ENCODE measurements at regions not wholly inside any gene's neighbourhood (a gene's known extent, or its start where the extent isn't known, plus 50 kb on each side); places are given as distances from the start of the nearest gene placed in this dataset.

- DNase-seq (ENCODE audit: low spot score) (no peak), ATAC-seq (ENCODE audit: low FRiP score) (peak; percentile 48)
- TF ChIP-seq CTCF (IDR thresholded peaks at IDR 0.05): no peak
Measured at GRCh38 chr9:81522716-81523551, 166.4 kb downstream of the TLE1 start.

- DNase-seq (ENCODE audit: low spot score) (no peak), ATAC-seq (ENCODE audit: low FRiP score) (no peak)
- no peak for TF ChIP-seq CTCF (IDR thresholded peaks at IDR 0.05)
Measured at GRCh38 chr9:81521892-81522291, 167.5 kb downstream of the TLE1 start.

GRCh38 chr9:81519816-81520495 is 169.4 kb downstream of the TLE1 start:
- TF ChIP-seq CTCF (IDR thresholded peaks at IDR 0.05): no peak
- no peak for ATAC-seq (ENCODE audit: low FRiP score)
- no peak for DNase-seq (ENCODE audit: low spot score)

GRCh38 chr9:81517954-81518353 is 171.4 kb downstream of the TLE1 start:
- no peak for ATAC-seq (ENCODE audit: low FRiP score)
- TF ChIP-seq CTCF (IDR thresholded peaks at IDR 0.05): no peak
- no peak for DNase-seq (ENCODE audit: low spot score)

- no peak for ATAC-seq (ENCODE audit: low FRiP score)
- no peak for DNase-seq (ENCODE audit: low spot score)
- TF ChIP-seq CTCF (IDR thresholded peaks at IDR 0.05): no peak
Measured at GRCh38 chr9:81513059-81513458, 176.3 kb downstream of the TLE1 start.

- no peak for DNase-seq (ENCODE audit: low spot score)
- no peak for TF ChIP-seq CTCF (IDR thresholded peaks at IDR 0.05)
- ATAC-seq (ENCODE audit: low FRiP score): no peak
Measured at GRCh38 chr9:81512641-81513040, 176.7 kb downstream of the TLE1 start.

GRCh38 chr9:81508476-81508875 is 180.9 kb downstream of the TLE1 start:
- DNase-seq (ENCODE audit: low spot score) (no peak), ATAC-seq (ENCODE audit: low FRiP score) (no peak)
- no peak for TF ChIP-seq CTCF (IDR thresholded peaks at IDR 0.05)
